ENCODE measurements at regions not wholly inside any gene's neighbourhood (a gene's known extent, or its start where the extent isn't known, plus 50 kb on each side); places are given as distances from the start of the nearest gene placed in this dataset.

DNA sequence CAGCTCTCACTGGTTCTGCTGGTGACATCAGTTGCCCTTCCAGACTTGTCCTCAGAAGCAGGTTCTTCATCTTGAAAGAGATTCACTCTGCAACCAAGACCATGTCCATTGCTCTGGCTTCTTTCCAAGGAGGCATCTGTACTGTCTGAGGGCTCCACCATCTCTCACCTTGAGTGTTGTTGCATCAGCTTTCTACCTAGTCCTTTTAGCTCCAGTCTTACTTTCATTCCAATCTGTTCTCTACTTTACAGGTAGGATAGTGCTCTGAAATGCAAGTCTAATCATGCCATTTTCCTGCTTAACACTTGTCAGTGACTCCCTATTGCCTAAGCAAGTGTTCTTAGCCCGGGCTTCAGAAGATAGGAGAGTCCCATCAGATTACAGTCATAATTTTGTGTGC, 117.7 kb downstream of the EN1 start:
- TF ChIP-seq ZNF274 (IDR thresholded peaks at IDR 0.05; ENCODE audit: low read depth, low read length): no peak
- TF ChIP-seq YY1 (IDR thresholded peaks at IDR 0.05; ENCODE audit: insufficient read depth, insufficient read length): no peak
- TF ChIP-seq SUZ12 (IDR thresholded peaks at IDR 0.05; ENCODE audit: extremely low read depth, insufficient read depth, insufficient read length): no peak

Data from NT2/D1 (cell line).